LHCN-M2 (cell line): ENCODE measurements at regions not wholly inside any gene's neighbourhood (a gene's known extent, or its start where the extent isn't known, plus 50 kb on each side); places are given as distances from the start of the nearest gene placed in this dataset.

Experiments
- DNase-seq: peaks from one replicate; pipeline ENCODE4 v3.0.0-alpha.2; 2012; ENCODE audit warnings: low read depth

DNA sequence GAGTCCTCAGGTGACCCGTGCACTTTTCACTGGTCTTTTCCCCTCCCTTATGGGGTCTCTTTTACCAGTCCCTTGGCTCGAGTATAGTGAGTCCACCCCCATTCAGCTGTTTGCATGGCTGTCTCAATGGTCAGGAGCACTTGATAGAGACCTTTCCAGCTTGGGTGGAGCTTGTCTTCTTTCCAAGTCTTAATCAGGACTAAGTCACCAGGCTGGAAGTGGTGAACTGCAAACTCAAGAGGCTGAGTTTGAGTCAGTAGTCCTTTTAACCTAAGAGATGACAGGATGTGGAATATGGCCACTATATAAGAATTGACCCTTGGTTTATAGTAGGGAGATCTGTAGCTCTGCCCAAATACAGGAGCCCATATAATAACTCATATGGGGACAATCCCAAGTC lies 279.7 kb downstream of the PYDC2 start:
- no peak for DNase-seq

DNA sequence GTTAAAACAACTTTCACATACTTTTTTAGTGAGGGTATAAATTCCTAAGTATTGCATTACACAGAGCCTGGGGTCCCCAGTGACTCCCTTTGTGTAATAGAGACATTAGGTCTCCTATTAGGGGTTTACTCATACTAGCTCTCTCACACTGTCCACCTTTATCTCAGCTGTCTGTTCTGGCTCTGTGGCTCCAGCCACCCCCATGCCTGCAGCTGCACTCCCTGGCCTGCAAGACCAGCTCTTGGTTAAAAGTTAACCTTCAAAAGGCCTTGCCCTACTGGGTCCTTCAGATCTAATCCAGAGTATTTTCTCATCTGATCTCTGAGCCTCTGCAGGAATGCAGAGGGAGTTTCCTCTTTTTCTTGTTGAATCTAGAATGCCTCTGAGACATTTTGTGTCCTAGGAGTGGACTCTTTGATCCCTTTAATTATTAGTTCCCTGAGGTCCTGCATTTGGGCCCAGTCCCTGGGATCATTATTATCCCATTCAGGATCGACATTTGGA lies 280.9 kb downstream of the PYDC2 start:
- peak; percentile 13 for DNase-seq

DNA sequence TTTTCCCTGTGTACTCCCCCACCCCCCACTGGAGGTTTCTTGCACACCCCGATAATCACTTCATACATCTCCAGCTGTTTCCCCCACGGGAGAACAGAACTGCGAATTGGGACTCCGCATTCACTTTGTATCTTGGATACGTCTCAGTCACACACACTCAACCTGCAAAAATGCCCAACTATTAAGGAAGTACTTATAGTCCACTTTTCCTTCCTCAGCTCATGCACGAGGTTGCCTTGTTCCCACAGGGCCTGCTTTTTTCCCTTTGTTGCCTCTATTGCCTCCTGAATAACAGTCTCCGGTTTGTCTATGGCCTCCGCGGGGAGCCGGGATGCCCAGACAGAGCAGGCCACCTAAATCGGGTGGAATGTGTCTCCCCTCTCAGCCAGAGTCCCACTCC lies 282.3 kb downstream of the PYDC2 start:
- no peak for DNase-seq

DNA sequence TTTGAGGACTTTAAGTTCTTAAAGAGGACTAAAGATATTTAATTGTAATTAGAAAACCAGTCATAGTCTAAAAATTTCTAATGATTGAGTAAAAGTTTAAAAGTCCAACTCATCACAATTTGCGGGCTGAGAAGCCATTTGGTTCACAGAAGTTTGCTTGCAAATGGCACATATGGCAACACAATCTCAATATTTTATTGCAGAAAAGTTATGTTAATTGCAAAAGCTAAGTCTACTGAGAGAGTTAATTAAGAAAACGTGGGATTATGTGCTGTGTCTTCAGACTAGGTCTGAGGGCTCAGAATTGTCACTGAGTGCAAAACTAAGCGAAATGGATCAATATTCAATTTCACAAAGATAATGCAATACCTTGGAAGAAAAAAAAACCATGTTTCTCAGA lies 289.7 kb downstream of the PYDC2 start:
- DNase-seq: no peak

DNA sequence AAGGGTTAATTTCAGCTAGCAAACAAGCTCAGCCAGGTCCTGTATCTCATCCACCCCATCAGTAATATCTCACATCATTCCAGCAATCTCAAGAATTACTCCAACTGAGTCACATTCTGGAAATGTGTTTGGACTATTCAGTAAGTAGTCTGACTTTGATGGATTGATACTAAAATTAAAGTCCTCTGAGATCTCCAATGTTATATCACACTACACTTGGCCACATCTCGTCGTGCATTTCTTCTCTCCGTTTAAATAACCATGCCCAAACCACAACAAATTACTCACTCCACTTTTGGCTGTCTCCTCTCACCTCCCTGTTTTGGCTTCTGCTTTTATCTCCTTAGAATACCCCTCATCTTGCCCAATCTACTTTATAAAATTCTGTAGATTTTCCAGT lies 292.2 kb downstream of the PYDC2 start:
- peak; percentile 26 for DNase-seq

DNA sequence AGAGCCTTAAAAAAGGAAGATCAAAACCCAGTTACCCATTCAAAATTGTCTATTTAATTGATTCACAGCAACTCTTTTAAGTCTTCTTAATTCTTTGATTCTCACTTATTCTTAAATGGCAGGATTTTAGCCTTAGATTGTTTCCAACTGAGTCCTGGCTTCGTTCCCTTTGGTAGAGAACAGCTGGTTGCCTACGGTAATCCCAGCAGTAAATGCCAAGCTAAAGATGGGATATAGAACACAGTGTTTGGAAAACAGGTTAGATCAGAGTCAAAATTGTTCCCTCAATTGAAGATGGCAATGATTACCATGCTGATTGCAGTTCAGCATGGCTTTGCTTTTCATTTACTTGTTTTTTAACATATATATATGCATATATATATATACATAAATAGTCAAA lies 300.9 kb downstream of the PYDC2 start:
- peak; percentile 60 for DNase-seq

DNA sequence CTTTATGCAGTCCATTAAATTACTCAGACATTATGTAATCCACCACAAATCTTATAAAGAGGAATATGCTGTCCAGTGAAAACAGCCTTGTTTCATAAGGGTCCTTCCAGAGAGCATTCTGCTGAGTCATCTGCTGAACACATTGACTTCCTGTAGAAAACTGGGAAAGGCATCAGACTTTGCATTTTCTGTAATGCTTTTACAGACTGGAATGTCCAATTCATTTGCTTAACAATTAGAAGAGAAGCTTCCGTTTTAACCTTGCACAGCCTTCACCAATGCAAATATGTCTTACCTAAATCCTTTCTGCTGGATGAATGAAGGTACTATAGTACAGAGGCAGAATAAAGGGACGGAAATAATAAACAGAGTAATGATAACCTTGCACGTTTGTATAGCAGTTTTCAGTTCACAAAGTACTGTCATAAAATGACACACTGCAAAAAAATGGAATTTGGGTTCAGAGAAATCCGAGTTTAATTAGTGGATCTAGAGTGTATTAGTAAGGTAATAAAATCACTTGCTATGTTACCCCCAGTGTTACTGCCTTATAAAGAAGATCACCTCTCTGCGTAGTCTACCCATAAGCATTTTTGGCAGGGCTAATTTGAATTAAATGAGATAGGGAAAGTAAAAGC lies 301.5 kb downstream of the PYDC2 start:
- DNase-seq: peak; percentile 85

DNA sequence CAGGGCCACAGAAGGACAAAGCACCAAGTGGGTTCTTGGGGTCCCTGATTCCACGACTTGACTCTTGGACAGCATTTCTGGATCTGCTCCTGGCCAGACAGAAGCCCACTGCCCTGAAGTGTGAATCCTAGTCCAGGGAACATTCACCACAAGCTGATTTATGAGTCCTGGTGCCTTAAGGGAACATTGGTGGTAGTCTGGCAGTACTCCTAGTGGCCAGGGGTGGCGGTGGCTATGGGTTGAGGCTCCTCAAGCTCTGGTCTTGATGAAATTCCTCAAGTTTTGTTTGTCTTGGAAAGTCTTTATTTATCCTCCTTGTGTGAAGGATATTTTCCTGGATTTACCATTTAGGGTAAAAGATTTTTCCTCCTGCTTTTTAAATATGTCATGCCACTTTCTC lies 307.5 kb downstream of the PYDC2 start:
- DNase-seq: no peak

DNA sequence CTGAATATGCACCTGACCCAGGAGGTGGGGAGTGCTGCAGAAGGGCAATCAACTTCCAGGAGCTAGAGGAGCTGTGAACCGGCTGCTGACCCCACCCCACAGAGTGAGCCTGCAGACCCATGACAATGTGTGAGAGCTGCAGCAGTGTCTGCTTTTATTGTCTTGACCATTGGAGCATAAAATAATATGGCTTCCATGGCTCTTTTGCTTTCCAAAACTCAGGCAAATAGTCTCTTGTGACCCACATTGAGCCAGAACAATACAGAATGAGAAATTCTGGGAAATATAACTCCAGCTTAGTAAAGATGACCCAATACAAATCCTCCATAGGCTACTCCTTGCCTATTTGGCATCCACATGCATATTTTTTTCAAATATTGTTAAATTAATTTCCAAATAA lies 309.6 kb downstream of the PYDC2 start:
- no peak for DNase-seq

DNA sequence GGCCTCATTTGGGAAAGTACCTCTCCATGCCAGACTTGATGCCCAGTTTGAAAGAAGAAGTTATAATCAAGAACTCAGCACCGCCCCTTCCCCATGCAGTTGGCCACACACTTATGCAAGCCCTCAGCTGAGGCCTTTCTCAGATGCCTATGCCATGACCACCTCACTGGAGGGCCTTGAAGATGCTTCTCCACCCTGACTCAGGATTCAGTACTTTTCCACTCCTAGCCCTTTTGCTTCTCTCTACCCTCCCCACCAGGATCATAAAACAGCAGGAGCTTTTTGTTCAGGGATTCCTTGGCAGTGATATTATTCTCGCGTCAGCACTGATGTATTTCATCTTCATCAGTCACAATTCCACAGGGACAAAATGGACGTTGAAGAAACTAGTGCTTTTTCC lies 313.5 kb downstream of the PYDC2 start:
- peak; percentile 89 for DNase-seq

DNA sequence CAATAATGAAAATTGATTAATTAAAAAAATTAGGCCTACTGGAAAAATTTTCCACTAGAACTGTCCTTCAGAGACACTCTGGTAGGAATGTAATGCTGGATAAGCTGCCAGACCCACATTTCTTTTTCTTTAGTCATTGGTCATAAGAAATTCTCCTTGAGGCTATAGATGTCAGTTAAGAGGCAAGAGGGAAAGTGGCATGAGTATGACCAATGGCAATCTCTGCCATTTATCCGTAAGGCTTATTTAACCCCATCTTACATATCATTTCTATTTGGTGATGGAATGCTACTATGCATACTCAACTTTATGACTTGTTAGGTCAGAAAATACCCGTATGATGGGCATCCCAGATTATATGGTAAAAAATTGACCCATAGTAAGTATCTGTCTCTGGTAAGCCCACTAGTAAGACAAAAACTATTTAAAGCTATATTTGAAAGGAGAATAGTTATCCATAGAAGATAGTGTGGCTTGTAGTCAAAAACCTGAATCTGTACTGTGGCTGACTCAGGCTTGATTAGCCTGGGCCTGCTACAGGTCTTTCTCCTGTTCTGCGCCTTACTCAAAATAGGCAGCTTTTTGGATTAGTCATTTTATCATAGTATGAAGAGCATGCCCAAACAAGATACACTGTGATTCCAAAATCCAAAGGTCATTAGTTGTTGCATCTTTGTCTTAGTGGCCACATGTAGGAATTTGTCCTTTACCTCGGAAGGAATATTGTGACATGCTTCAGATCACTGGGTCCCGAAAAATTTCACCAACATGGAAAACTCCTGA lies 314.7 kb downstream of the PYDC2 start:
- DNase-seq: peak; percentile 54

DNA sequence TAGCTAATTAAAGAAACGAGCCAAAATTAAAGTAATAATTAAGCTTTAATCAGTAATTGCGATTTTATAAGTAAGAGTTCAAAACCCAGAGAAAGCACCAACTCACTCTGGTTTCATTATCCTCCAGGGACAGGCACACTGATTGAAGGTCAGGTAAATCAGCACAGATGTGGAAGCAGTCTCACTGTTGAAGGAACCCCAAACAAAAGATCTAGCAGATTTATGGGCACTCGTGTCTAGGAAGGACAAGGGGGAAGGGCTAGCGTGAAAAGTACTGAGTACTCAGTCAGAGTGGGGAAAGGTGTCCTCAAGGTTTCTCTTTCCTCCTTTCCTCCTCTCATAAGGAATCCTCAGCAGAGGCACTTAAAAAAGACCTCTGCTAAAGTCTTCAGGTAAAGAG lies 320.1 kb downstream of the PYDC2 start:
- no peak for DNase-seq

DNA sequence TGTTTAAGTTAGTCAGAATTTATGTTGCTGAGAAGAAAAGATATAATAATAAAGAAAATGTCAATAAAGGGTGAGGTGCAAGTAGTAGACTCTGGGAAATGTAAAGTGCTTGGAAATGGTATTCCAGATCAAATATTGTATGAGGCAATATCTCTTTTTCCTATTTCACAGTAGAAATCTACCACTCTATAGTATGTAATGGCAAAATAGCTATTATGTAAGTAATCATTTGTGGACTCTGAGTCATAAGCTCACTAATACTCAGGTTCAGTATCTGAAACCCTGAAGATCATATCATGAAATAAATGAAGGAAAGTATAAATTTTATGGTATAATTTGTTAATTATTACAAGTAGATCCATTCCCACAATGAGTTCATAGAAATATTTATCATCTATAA lies 322.1 kb downstream of the PYDC2 start:
- no peak for DNase-seq

DNA sequence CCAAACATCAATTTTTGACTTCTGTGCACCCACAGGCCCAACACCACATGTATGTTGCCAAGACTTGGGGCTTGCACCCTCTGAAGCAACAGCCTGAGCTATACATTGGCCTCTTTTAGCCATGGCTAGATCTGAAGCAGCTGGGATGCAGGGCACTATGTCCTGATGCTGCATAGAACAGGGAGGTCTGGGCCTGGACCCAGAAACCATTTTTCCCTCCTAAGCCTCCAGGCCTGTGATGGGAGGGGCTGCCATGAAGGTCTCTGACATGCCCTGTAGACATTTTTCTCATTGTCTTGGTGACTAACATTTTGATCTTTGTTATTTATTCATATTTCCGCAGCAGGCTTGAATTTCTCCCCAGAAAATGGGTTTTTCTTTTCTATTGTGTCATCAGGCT lies 330.0 kb downstream of the PYDC2 start:
- no peak for DNase-seq

DNA sequence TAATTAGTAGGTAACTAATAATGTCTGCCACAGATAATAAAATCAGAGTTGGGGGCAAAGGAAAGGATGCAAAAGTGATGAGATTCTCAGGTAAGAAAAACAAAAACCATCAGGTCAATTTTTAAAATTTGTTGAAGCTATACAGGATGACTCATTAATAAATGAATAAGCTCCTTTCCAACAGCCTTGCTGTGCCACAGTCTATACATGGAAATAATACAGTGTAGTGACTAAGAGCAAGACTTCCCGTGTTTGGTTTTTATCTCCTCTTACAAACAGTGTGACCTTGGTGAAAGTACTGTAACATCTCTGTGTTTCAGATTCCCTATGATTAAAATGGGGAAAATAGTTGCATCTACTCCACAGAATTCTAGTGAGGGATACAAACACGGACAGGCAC lies 331.6 kb downstream of the PYDC2 start:
- DNase-seq: no peak

DNA sequence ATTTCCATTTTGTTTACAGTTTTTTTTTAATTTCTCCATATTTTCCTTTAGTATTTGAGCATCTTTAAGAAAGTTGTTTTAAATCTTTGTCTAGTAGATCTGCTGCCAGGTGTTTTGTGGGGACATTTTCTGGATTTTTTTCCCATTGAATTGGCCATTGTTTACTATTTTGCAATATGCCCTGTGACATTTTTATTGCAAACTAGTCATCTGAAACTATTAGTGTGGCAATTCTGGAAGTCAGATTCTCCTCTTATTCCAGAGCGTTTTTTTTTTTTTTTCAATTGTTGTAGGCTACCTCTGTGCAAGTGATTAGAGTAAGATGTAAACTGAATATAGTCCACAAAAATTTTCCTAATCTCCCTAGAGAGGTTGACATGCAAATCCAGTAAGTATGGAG lies 334.2 kb downstream of the PYDC2 start:
- no peak for DNase-seq

DNA sequence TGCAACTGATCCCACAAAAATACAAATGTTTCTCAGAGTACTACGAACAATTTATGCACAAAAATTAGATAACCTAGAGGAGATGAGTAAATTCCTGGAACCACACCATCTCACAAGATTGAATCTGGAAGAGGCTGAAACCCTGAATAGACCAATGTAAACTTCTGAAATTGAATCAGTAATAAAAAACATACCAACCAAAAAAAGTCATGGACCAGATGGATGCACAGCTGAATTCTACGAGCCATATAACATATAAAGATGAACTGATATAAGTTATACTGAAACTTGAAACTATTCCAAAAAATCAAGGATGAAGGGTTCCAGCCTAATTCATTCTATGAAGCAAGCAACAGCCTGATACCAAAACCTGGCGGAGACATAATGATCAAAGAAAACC lies 336.3 kb downstream of the PYDC2 start:
- DNase-seq: no peak

DNA sequence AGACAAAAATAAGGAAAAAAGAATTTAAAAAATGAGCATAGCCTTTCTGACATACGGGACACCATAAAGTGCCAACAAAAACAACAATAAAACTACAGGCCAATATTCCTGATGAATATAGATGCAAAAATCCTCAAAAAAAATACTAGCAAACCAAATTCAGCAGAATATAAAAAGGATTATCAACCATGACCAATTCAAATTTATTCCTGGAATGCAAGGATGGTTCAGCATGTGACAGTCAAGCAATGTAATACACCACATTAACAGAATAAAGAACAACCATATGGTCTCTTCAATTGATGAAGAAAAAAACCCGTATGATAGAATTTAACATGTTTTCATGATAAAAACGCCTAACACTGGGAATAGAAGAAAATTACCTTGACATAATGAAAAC lies 341.7 kb downstream of the PYDC2 start:
- DNase-seq: no peak

DNA sequence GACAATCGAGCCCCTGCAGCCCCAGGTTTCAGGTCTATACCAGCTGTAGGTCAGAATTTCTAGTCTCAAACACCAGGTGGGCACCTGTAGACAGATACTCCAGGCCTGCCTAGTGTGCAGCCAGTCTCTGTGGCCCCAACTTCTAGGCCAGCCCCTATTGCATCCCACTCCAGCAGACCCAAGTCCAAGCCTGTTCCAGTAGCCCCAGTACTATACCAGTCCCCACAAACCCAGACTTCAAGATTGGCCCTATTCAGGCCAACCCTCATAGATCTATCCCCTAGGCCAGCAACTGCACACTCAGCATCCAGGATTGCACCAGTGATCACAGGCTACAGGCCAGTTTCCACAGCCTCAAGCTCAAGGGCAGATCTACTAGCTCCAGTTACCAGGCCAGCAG lies 344.0 kb downstream of the PYDC2 start:
- DNase-seq: no peak

DNA sequence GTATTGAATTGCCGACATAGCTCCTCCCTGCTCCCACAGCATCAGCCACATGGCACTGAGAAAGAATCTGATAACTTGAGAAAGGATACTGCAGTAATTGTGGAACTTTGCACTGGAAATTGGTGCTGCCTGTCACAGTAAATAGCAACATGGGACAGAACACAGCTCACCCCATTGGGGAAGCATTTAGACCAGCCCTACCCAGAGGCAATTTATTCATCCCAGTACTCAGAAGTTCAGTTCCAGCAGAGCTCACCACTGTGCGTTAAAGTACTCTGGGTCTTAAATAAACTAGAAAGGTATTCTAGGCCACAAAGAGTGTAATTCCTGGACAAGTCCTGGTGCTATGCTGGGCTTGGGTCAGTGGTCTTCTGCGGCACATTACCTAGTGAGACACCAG lies 347.1 kb downstream of the PYDC2 start:
- no peak for DNase-seq

DNA sequence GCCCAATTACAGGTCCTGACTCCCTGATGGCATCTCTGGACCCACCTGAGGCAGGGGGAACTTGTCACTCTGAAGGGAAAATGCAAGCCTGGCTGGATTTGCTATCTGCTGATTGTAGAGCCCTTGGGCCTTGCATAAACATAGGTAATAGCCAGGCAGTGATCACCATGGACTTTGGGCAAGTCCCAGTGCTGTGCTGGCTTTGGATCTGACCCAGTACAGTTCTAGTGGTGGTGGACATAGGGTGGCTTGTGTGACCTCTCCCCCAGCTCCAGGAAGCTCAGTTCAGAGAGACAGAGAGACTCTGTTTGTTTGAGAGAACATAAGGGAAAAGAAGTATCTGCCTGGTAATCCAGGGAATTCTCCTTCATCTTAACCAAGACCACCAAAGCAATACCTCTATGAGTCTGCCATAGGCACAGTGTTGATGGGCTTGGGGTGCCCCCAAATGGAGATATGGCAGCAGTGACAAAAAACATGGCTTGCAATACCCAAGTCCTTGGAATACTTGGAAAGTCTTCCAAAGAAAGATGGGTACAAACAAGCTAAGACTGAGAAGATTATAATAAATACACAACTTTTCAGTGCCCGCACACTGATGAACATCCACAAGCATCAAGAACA lies 348.5 kb downstream of the PYDC2 start:
- DNase-seq: no peak

DNA sequence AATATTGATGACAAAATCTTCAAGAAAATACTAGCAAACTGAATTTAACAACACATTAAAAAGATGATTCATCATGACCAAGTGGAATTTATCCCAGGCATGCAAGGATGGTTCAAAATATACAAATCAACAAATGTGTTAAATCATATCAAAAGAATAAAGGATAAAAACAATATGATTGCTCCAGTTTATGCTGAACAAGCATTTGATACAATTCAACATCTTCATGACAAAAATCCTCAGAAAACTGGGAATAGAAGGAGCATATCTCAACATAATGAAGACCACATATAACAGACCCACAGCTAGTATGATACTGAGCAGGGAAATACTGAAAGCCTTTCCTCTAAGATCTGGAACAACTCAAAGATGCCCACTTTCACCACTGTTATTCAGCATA lies 352.3 kb downstream of the PYDC2 start:
- DNase-seq: no peak

DNA sequence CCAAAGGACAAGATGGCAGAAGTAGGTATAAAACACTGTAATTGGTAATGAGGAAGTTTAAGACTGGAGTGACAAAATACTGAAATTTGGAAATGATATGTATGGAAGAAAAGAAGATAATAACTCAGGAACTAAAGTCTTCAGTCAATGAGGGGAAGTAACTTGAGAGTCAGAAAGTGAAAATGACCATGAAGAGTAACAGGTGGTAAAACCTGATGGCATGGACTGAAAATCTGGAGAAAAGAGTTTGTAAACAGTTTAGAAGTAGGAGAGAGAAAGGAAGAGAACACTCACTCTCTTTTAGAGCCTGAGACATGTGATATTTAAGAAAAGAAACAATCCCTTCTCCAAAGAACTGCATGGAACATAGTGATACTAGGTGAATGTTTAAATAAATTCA lies 387.9 kb downstream of the PYDC2 start:
- DNase-seq: no peak
